ENCODE measurements at regions not wholly inside any gene's neighbourhood (a gene's known extent, or its start where the extent isn't known, plus 50 kb on each side); places are given as distances from the start of the nearest gene placed in this dataset.

DNA sequence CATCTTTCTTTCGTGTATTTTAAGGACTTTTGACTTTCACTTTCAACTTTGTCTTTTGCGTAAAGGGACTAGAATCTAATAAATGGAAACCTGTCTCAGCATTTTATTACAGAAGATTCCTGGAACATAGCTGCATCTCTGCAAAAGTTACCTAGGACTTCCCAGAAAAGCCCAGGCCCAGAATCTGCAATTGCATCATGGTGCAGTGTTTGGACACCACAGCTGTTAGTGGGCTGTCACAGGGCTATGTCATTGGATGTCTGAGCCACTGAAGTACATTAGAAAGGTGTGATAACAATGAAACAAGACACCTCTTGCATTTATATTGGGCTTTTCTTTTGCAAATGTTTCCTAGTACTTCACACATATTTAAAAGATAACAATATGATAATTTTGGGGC, 199.9 kb upstream of the IGF1 start (continued):
- TF ChIP-seq HDAC2 (IDR thresholded peaks at IDR 0.05; ENCODE audit: borderline replicate concordance in 1 of 2, low read depth in 2 of 2, low read length in 2 of 2) (no peak), CBX8 (IDR thresholded peaks at IDR 0.05; ENCODE audit: borderline replicate concordance, low read depth, low read length) (no peak), HDAC6 (IDR thresholded peaks at IDR 0.05; ENCODE audit: low read depth, low read length) (no peak), ZNF274 (IDR thresholded peaks at IDR 0.05; ENCODE audit: borderline replicate concordance, extremely low read depth, low read length) (no peak), TBP (IDR thresholded peaks at IDR 0.05; ENCODE audit: low read depth, low read length) (no peak), ASH2L (IDR thresholded peaks at IDR 0.05; ENCODE audit: low read length) (no peak)

Measured in H1 (cell line).